GM23338 (cell line): ENCODE measurements at regions not wholly inside any gene's neighbourhood (a gene's known extent, or its start where the extent isn't known, plus 50 kb on each side); places are given as distances from the start of the nearest gene placed in this dataset.

Experiments
- ATAC-seq: fragments of 200-7000 bp; cut with Tn5 transposase; 3 replicates; pipeline ENCODE4 v1.9.1; 2020
- DNase-seq: peaks from one replicate; pipeline ENCODE4 v3.0.0-alpha.2; 2015; ENCODE audit warnings: low spot score
- H2AFZ ChIP-seq: fragments of 200-600 bp; sonication (generic); 2 replicates; pipeline ENCODE4 v1.8.0; 2016; ENCODE audit warnings: antibody characterized with exemption, mild to moderate bottlenecking, moderate library complexity
- H3F3A ChIP-seq: fragments of 200-600 bp; sonication (generic); replicated peaks from 2 replicates; pipeline ENCODE4 v1.8.0; 2017; ENCODE audit warnings: antibody characterized with exemption, mixed run types, low read depth
- H3K27ac ChIP-seq: fragments of 200-600 bp; sonication (generic); 2 replicates; pipeline ENCODE4 v1.6.1; 2016; ENCODE audit warnings: low read depth
- H3K27me3 ChIP-seq: fragments of 200-600 bp; sonication (generic); 2 replicates; pipeline ENCODE4 v1.8.0; 2016; ENCODE audit warnings: mild to moderate bottlenecking, mixed run types, moderate library complexity; ENCODE audit not compliant: insufficient read depth
- H3K36me3 ChIP-seq: fragments of 200-600 bp; sonication (generic); 2 replicates; pipeline ENCODE4 v1.8.0; 2016; ENCODE audit warnings: mild to moderate bottlenecking; ENCODE audit not compliant: insufficient read depth
- H3K4me1 ChIP-seq: fragments of 200-600 bp; sonication (generic); 2 replicates; pipeline ENCODE4 v1.8.0; 2016; ENCODE audit warnings: mild to moderate bottlenecking, moderate library complexity; ENCODE audit not compliant: insufficient read depth
- H3K4me2 ChIP-seq: fragments of 200-600 bp; sonication (generic); 2 replicates; pipeline ENCODE4 v1.7.1; 2017; ENCODE audit warnings: mixed run types
- H3K4me3 ChIP-seq: fragments of 200-600 bp; sonication (generic); 2 replicates; pipeline ENCODE4 v1.6.1; 2016; ENCODE audit warnings: mixed run types
- H3K79me2 ChIP-seq: fragments of 200-600 bp; sonication (generic); replicated peaks from 2 replicates; pipeline ENCODE4 v1.8.0; 2017; ENCODE audit warnings: mild to moderate bottlenecking; ENCODE audit not compliant: insufficient read depth
- H3K9me2 ChIP-seq: fragments of 200-600 bp; sonication (generic); 2 replicates; pipeline ENCODE4 v1.8.0; 2017; ENCODE audit not compliant: insufficient read depth
- H4K20me1 ChIP-seq: fragments of 200-600 bp; sonication (generic); replicated peaks from 2 replicates; pipeline ENCODE4 v1.8.0; 2017; ENCODE audit warnings: mild to moderate bottlenecking; ENCODE audit not compliant: insufficient read depth
- H3K27ac Mint-ChIP-seq: 2 replicates; pipeline ENCODE4 v1.8.0; 2020; ENCODE audit warnings: inconsistent platforms, mild to moderate bottlenecking, moderate library complexity, mixed read lengths
- H3K27me3 Mint-ChIP-seq: 3 replicates; pipeline ENCODE4 v1.8.0; 2022; ENCODE audit warnings: low read depth, mild to moderate bottlenecking, moderate library complexity, mixed read lengths, inconsistent platforms; ENCODE audit not compliant: insufficient read depth, poor library complexity
- H3K36me3 Mint-ChIP-seq: 3 replicates; pipeline ENCODE4 v1.8.0; 2021; ENCODE audit warnings: low read depth, mild to moderate bottlenecking, inconsistent platforms, moderate library complexity, mixed read lengths
- H3K4me1 Mint-ChIP-seq: 3 replicates; pipeline ENCODE4 v1.8.0; 2020; ENCODE audit warnings: mild to moderate bottlenecking, inconsistent platforms, mixed read lengths
- H3K4me3 Mint-ChIP-seq: 3 replicates; pipeline ENCODE4 v1.8.0; 2021; ENCODE audit warnings: moderate library complexity, mild to moderate bottlenecking, inconsistent platforms, mixed read lengths
- H3K9me3 Mint-ChIP-seq: 3 replicates; pipeline ENCODE4 v1.8.0; 2020; ENCODE audit warnings: moderate library complexity, mild to moderate bottlenecking, inconsistent platforms, mixed read lengths
- CREB1 ChIP-seq: fragments of 250-450 bp; sonication (Bioruptor Pico); IDR thresholded peaks from 2 replicates; pipeline ENCODE4 v1.5.0; 2020; ENCODE audit warnings: low read depth, mild to moderate bottlenecking, moderate library complexity
- EZH2 ChIP-seq: fragments of 200-600 bp; sonication (generic); IDR thresholded peaks from one replicate; pipeline ENCODE4 v1.8.0; 2017; ENCODE audit warnings: antibody characterized with exemption, mild to moderate bottlenecking, low read depth; ENCODE audit not compliant: unreplicated experiment
- NANOG ChIP-seq: IDR thresholded peaks from 2 replicates; pipeline ENCODE4 v1.6.1; 2016; ENCODE audit warnings: antibody characterized with exemption, borderline replicate concordance
- STAT1 ChIP-seq: IDR thresholded peaks from one replicate; pipeline ENCODE4 v1.6.1; 2016; ENCODE audit warnings: antibody characterized with exemption; ENCODE audit not compliant: unreplicated experiment
- ZNF114 ChIP-seq: fragments of 250-450 bp; sonication (Bioruptor Pico); IDR thresholded peaks from 2 replicates; pipeline ENCODE4 v1.5.0; 2020; ENCODE audit warnings: mild to moderate bottlenecking, moderate library complexity
- TF ChIP-seq, protein P1 (sequence below): fragments of 250-450 bp; sonication (Bioruptor Pico); IDR thresholded peaks from 2 replicates; pipeline ENCODE4 v1.5.0; 2020; ENCODE audit warnings: mild to moderate bottlenecking, moderate library complexity
- TF ChIP-seq, protein P2 (sequence below): IDR thresholded peaks from 2 replicates; pipeline ENCODE4 v1.6.1; 2016; ENCODE audit warnings: antibody characterized with exemption
- TF ChIP-seq, protein P3 (sequence below), 2 experiments: fragments of 200-600 bp in 1 of 2; sonication (generic) in 1 of 2; conservative IDR thresholded peaks; 2 replicates each; pipeline versions ENCODE4 v1.5.1 to v1.6.1; 2016 to 2017; ENCODE audit warnings: antibody characterized with exemption in 2 of 2, low read depth in 2 of 2, mild to moderate bottlenecking in 2 of 2, moderate library complexity in 1 of 2

DNA sequence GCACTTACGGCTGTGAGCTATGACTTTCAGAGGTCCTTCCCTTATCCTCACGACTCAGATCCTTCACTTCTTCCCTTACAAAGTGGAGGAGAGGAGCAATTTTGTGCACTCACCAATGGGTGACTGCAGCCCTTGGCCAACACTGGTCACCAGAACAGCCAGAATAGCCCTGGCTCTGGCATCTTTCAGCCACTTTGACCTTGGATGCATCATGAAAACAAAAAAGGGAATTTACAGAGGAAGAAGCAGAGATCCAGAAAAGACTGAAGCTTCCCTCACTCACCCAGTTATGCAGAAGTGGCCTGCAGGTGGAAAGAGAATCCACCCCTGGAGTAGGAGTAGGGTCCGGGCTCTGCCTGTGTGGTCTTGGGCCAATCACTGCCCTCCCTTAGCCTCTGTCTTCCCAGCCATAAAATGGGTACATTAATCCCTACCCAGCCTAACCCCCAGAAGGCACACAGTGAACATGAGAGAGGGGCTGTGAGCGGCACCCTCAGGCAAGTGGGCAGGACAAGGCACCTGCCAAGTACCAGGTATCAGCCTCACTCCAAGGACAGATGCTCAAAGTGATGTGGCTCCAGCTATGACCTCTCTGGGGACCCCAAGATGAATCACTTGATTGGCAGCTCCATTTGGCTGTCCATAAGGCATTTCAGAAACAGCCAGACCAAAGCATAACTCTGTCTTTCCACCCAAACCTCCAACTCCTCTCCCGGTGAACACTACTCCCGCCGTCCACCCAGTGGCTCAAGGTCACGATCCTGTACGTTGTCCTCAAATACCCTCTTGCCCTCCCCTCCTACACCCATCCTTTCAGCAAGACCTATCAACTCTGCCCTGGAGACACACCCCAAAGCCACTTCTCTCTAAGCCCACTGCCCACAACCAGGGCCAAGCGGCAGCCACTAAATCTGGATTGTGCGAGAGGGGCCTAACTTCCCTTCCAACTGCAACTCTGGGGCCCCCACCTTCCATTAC is 129.8 kb upstream of the ZMIZ1 start (continued):
- TF ChIP-seq, protein P1, sequence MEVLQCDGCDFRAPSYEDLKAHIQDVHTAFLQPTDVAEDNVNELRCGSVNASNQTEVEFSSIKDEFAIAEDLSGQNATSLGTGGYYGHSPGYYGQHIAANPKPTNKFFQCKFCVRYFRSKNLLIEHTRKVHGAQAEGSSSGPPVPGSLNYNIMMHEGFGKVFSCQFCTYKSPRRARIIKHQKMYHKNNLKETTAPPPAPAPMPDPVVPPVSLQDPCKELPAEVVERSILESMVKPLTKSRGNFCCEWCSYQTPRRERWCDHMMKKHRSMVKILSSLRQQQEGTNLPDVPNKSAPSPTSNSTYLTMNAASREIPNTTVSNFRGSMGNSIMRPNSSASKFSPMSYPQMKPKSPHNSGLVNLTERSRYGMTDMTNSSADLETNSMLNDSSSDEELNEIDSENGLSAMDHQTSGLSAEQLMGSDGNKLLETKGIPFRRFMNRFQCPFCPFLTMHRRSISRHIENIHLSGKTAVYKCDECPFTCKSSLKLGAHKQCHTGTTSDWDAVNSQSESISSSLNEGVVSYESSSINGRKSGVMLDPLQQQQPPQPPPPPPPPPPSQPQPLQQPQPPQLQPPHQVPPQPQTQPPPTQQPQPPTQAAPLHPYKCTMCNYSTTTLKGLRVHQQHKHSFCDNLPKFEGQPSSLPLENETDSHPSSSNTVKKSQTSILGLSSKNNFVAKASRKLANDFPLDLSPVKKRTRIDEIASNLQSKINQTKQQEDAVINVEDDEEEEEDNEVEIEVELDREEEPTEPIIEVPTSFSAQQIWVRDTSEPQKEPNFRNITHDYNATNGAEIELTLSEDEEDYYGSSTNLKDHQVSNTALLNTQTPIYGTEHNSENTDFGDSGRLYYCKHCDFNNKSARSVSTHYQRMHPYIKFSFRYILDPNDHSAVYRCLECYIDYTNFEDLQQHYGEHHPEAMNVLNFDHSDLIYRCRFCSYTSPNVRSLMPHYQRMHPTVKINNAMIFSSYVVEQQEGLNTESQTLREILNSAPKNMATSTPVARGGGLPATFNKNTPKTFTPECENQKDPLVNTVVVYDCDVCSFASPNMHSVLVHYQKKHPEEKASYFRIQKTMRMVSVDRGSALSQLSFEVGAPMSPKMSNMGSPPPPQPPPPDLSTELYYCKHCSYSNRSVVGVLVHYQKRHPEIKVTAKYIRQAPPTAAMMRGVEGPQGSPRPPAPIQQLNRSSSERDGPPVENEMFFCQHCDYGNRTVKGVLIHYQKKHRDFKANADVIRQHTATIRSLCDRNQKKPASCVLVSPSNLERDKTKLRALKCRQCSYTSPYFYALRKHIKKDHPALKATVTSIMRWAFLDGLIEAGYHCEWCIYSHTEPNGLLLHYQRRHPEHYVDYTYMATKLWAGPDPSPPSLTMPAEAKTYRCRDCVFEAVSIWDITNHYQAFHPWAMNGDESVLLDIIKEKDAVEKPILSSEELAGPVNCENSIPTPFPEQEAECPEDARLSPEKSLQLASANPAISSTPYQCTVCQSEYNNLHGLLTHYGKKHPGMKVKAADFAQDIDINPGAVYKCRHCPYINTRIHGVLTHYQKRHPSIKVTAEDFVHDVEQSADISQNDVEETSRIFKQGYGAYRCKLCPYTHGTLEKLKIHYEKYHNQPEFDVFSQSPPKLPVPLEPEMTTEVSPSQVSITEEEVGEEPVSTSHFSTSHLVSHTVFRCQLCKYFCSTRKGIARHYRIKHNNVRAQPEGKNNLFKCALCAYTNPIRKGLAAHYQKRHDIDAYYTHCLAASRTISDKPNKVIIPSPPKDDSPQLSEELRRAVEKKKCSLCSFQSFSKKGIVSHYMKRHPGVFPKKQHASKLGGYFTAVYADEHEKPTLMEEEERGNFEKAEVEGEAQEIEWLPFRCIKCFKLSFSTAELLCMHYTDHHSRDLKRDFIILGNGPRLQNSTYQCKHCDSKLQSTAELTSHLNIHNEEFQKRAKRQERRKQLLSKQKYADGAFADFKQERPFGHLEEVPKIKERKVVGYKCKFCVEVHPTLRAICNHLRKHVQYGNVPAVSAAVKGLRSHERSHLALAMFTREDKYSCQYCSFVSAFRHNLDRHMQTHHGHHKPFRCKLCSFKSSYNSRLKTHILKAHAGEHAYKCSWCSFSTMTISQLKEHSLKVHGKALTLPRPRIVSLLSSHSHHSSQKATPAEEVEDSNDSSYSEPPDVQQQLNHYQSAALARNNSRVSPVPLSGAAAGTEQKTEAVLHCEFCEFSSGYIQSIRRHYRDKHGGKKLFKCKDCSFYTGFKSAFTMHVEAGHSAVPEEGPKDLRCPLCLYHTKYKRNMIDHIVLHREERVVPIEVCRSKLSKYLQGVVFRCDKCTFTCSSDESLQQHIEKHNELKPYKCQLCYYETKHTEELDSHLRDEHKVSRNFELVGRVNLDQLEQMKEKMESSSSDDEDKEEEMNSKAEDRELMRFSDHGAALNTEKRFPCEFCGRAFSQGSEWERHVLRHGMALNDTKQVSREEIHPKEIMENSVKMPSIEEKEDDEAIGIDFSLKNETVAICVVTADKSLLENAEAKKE: no peak
- no peak for TF ChIP-seq CREB1 (CRISPR knock-in tag)
- TF ChIP-seq EZH2: no peak
- no peak for TF ChIP-seq ZNF114 (CRISPR knock-in tag)

DNA sequence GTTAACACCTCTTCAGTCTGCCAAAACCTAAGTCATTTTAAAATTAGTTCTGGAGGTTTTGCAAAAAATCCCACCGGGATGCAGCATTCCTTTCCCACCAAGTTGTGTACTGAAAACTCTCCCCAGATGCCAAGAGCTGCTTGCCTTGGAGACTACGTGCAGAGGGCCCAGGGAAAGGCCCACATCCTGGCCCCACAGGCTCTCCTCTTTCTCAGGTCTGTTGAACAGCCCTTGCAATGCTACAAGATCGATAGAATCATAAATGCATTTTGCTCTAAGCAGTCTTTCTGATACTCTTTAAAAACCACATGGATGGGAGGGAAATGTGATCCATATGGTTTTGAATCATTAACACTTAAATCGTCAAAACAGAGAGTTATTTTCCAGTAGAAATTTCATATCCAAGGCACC is 126.7 kb upstream of the ZMIZ1 start:
- H3K4me3 Mint-ChIP-seq: no peak overlapping the region
- peaks cover 25% of the 10 kb centered on the region for H3K4me1 Mint-ChIP-seq
- no peak overlapping the region for H2AFZ ChIP-seq
- no peaks in the 10 kb centered on the region for H3K79me2 ChIP-seq
- ATAC-seq (no peak), DNase-seq (no peak)
- H3F3A ChIP-seq: no peaks in the 10 kb centered on the region
- no peak overlapping the region for H3K4me2 ChIP-seq
- peaks cover 15% of the 10 kb centered on the region for H3K9me3 Mint-ChIP-seq
- no peaks in the 10 kb centered on the region for H3K9me2 ChIP-seq
- peaks cover 9% of the 10 kb centered on the region for H3K4me1 ChIP-seq
- peaks cover 5% of the 10 kb centered on the region; the same call in 1 of the 3 replicates for H3K36me3 Mint-ChIP-seq
- no peaks in the 10 kb centered on the region for H4K20me1 ChIP-seq
- no peak overlapping the region for H3K27ac ChIP-seq
- no peaks in the 10 kb centered on the region for H3K27me3 ChIP-seq
- H3K4me3 ChIP-seq: no peak overlapping the region
- H3K27me3 Mint-ChIP-seq: peaks cover 14% of the 10 kb centered on the region
- no peak overlapping the region for H3K27ac Mint-ChIP-seq
- H3K36me3 ChIP-seq: no peaks in the 10 kb centered on the region
- TF ChIP-seq NANOG (no peak), EZH2 (no peak), STAT1 (no peak)
- TF ChIP-seq, protein P2, sequence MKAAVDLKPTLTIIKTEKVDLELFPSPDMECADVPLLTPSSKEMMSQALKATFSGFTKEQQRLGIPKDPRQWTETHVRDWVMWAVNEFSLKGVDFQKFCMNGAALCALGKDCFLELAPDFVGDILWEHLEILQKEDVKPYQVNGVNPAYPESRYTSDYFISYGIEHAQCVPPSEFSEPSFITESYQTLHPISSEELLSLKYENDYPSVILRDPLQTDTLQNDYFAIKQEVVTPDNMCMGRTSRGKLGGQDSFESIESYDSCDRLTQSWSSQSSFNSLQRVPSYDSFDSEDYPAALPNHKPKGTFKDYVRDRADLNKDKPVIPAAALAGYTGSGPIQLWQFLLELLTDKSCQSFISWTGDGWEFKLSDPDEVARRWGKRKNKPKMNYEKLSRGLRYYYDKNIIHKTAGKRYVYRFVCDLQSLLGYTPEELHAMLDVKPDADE: no peak
- TF ChIP-seq, protein P3, sequence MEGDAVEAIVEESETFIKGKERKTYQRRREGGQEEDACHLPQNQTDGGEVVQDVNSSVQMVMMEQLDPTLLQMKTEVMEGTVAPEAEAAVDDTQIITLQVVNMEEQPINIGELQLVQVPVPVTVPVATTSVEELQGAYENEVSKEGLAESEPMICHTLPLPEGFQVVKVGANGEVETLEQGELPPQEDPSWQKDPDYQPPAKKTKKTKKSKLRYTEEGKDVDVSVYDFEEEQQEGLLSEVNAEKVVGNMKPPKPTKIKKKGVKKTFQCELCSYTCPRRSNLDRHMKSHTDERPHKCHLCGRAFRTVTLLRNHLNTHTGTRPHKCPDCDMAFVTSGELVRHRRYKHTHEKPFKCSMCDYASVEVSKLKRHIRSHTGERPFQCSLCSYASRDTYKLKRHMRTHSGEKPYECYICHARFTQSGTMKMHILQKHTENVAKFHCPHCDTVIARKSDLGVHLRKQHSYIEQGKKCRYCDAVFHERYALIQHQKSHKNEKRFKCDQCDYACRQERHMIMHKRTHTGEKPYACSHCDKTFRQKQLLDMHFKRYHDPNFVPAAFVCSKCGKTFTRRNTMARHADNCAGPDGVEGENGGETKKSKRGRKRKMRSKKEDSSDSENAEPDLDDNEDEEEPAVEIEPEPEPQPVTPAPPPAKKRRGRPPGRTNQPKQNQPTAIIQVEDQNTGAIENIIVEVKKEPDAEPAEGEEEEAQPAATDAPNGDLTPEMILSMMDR (conservative IDR thresholded peaks at IDR 0.05; ENCODE audit: low read depth in 2 of 2): no peak
